ENCODE measurements at regions not wholly inside any gene's neighbourhood (a gene's known extent, or its start where the extent isn't known, plus 50 kb on each side); places are given as distances from the start of the nearest gene placed in this dataset.
"Not testable (repeated sequence)": the region's sequence is repeated elsewhere in the genome, so short reads cannot be mapped to it uniquely, and the experiment has no call there.

GRCh38 chr5:176744584-176744965 is 65.8 kb upstream of the UNC5A start:
- peak; percentile 28 for TF ChIP-seq CTCF (IDR thresholded peaks at IDR 0.05; ENCODE audit: low read depth, low read length, missing control alignments)
- H3K4me3 ChIP-seq (replicated peaks; ENCODE audit: low read depth, low read length): no peak overlapping the region
- no peak for DNase-seq (ENCODE audit: extremely low read depth, low read depth)

DNA sequence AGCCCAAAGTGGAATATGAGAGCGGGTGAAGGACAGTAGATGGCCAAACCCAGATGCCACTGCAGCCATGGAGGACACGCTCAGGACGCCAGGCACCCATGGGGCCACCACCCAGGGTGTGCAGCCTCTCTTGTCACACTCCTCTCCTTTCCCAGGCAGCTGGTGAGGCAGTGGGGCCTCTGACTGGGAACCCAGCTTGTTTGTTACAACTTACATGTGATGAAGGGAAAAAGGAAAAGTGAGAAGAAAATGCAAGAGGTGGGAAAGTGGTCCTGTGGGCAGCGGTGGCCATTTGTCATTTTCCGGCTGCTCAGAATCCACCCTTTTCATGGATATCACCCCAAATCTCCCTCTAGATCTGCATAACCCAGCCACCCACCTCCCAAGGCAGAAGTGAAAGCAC is 62.7 kb upstream of the UNC5A start:
- no peak for DNase-seq (ENCODE audit: extremely low read depth, low read depth)
- no peak overlapping the region for H3K4me3 ChIP-seq (replicated peaks; ENCODE audit: low read depth, low read length)
- TF ChIP-seq CTCF (IDR thresholded peaks at IDR 0.05; ENCODE audit: low read depth, low read length, missing control alignments): no peak

DNA sequence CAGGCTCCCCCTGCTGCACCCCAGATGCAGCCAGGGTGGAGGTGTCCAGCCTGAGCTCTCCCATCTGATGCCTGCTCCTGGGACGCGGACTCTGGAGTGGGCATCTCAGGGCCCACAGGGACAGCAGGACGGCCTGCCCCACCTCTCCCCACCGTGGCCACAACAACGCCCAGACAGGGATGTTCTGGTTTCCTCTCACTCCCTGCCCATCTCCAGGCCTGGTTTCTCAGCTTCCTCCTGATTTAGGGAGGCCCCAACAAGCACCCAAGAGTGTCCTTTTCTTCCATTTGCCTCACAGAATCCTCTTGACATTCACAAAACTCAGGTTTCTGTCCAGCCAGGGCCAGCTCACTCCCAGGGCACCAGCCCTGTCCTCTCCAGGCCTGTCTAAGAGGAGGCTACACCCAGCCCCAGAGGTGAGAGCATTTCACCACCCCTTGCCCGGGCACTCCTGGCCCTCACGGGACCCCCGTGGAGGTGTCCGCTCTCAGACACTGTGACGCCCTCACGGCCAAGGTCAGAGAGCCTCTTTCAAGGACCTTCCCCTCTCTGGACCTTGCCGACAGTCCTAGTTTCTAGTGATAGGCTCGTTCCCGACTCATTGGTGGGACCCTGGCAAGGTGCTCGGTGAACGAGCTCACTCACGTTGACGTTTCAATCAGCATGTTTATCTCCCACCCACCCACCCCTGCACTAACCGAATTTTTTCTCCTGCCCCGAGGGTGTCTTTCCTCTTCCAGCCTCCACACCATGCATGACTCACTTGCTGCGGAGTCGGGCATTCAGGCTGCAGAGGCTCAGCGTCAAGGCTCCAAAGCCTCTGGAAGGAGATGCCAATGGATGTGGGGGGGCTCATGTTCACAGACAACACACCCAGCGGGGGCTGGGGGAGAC is 62.0 kb upstream of the UNC5A start:
- DNase-seq (ENCODE audit: extremely low read depth, low read depth): no peak
- TF ChIP-seq CTCF (IDR thresholded peaks at IDR 0.05; ENCODE audit: low read depth, low read length, missing control alignments): no peak

DNA sequence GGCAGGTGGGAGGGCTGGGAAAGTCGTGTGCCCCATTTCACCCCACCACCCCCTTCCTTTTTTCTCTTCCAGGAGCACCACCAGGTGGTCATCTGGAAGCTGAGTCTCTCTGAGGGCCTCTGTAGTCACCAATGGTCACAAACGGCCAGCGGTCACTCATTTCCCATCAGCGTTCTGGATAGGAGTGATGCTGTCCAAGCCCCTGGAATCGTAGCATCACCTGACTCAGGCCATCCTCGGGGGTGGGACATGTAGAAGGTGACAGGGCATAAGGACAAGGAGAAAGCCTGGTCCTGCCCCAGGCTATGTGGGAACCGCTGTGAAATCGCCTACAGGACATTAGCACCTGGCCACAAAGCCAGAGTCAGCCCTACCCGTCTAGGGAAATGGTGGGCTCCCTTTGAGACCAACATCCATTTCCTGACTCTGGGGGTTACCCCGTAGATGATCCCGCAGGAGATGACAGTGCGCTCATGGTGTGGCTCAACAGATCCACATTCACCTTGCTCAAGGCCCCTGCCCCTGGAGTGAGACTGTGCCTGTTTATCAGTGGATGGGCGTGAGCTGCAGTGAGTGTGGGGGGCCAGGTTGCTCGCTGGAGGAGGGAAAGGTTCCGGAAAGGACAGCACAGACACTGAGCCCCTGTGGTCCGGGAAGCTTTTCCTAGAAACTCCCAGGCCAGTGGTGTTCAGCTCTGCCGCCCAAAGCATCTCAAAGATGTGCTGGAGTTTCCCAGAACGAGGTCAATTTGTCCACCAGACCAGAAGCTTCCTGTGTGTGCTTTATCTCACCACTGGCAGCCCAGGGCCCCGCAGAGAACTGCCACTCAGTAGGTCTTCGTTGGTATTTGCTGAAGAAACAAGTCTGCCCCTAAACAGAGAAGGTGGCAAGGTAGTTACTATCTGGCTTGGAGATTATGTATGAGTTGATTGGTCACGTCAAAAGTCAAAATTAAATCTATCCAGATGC is 61.1 kb upstream of the UNC5A start:
- DNase-seq (ENCODE audit: extremely low read depth, low read depth): no peak
- TF ChIP-seq CTCF (IDR thresholded peaks at IDR 0.05; ENCODE audit: low read depth, low read length, missing control alignments): no peak
- H3K4me3 ChIP-seq (replicated peaks; ENCODE audit: low read depth, low read length): no peak overlapping the region

More for the DNA sequence above, 62.0 kb upstream of the UNC5A start:
- H3K4me3 ChIP-seq (replicated peaks; ENCODE audit: low read depth, low read length): no peak overlapping the region

- DNase-seq (ENCODE audit: extremely low read depth, low read depth): no peak
- no peak overlapping the region for H3K4me3 ChIP-seq (replicated peaks; ENCODE audit: low read depth, low read length)
- no peak for TF ChIP-seq CTCF (IDR thresholded peaks at IDR 0.05; ENCODE audit: low read depth, low read length, missing control alignments)
Measured at GRCh38 chr5:176750144-176750543, 60.2 kb upstream of the UNC5A start.

- DNase-seq (ENCODE audit: extremely low read depth, low read depth): no peak
- no peak overlapping the region for H3K4me3 ChIP-seq (replicated peaks; ENCODE audit: low read depth, low read length)
- no peak for TF ChIP-seq CTCF (IDR thresholded peaks at IDR 0.05; ENCODE audit: low read depth, low read length, missing control alignments)
Measured at GRCh38 chr5:176754376-176754973, 55.9 kb upstream of the UNC5A start.

- H3K4me3 ChIP-seq (replicated peaks; ENCODE audit: low read depth, low read length); DNase-seq (ENCODE audit: extremely low read depth, low read depth): not testable (repeated sequence)
Measured at GRCh38 chr5:176755593-176755992, 54.8 kb upstream of the UNC5A start.

GRCh38 chr5:176757569-176757968 is 52.8 kb upstream of the UNC5A start:
- DNase-seq (ENCODE audit: extremely low read depth, low read depth); H3K4me3 ChIP-seq (replicated peaks; ENCODE audit: low read depth, low read length): not testable (repeated sequence)

All from HFF-Myc (cell line).